CD4-positive, alpha-beta T cell treated with Interleukin-4 for 1 hour (primary cell): ENCODE measurements at regions not wholly inside any gene's neighbourhood (a gene's known extent, or its start where the extent isn't known, plus 50 kb on each side); places are given as distances from the start of the nearest gene placed in this dataset.

Source experiments
- DNase-seq, 2 donors: peaks; one replicate each; pipeline ENCODE4 v3.0.0-alpha.2; 2020 to 2022

DNA sequence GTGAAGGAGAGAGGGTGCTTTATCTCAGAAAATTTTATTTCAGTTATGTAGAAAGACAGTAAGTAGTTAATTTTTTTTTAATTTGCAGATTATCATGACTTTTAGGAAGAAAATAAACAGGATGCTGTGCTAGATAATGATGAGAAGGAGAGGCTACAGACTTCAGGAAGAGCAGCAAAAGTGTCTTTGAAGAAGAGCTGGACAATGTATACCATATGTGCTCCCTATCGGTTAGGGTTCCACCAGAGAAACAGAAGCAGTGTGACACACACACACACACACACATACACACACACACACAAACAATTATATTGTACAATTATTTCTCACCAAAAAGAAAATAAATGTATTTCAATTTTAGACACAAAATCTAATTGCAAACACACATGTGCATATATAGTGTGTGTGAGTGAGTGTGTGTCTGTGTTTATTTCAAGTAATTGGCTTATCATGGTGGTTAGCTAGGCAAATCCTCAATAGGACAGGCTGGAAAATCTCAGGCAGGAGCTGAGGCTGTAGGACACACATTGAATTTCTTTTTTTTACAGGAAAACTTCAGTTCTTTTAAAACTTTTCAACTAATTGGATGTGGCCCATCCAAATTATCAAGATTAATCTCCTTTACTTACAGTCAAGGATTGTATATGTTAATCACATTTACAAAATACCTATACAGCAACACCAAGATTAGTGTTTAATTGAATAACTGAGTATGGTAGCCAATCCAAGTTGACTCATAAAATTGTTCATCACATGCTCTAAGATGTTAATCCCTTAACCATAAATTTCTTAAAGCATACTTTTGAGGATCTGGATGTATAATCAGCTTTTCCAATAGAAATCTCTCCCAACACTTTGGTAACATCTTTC, 235.8 kb upstream of the DCN start:
- DNase-seq: no peak

DNA sequence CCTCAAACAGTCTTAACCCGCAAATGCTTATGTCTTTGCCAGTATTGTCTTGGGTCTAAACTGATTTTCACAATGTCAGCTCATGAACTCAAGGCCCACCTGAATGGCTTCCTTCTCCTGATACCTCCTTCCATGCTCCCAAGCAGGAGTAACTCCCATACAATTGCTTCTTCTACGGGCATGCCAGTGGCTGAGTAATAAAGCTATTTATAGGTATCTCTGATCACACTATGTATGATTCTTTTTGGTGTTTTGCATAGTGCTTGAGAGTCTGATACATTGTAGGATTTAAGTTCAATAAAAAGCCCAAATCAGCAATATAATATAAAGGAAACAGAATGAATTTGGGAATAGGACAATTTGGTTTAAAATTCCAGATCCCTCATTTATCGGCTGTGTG, 235.0 kb upstream of the DCN start:
- DNase-seq: no peak

- DNase-seq: no peak
These were observed 232.0 kb upstream of the DCN start for GRCh38 chr12:91414636-91415035.

GRCh38 chr12:91413581-91414546, 231.2 kb upstream of the DCN start:
- no peak for DNase-seq

DNA sequence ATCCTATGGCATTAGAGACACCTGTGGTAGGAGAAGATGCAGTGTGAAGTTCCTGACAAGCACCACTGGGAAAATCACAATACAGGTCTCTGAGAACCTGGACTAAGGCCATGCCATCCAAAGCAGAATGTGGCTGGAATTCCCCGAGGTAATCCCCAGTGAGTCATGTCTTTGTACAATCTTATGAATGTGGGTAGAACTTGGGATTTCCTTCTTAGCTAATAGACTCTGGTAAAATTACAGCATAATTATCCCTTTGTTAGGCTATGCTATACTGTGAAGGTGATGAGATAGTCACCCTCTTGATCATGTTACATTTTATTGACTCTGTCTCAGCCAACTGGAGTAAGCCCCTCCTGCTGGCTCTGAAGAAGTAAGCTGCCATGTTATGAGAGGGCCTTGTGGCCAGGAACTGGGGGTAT, 224.3 kb upstream of the DCN start:
- DNase-seq: no peak

- DNase-seq: no peak
These were observed 221.8 kb upstream of the DCN start for GRCh38 chr12:91404441-91404840.

DNA sequence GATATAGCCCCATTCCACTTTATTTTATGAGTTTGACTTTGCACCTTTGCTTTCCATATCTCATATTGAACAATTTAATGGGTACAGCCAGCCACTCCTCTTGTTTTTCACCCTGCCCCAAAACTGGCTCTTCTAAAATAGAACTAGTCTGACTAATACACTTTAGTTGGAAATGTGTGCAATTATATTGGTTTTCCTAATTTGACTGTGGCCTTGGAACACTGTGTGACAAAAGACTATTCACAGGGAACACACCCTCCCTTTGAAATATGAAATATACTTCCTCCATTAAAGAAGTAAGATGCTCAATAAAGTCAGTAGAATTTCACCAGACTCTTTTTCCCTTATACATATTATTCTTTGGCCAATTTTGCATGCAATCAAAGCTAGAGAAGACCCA, 218.6 kb upstream of the DCN start:
- DNase-seq: no peak

GRCh38 chr12:91400271-91400670, 217.7 kb upstream of the DCN start:
- DNase-seq: no peak

DNA sequence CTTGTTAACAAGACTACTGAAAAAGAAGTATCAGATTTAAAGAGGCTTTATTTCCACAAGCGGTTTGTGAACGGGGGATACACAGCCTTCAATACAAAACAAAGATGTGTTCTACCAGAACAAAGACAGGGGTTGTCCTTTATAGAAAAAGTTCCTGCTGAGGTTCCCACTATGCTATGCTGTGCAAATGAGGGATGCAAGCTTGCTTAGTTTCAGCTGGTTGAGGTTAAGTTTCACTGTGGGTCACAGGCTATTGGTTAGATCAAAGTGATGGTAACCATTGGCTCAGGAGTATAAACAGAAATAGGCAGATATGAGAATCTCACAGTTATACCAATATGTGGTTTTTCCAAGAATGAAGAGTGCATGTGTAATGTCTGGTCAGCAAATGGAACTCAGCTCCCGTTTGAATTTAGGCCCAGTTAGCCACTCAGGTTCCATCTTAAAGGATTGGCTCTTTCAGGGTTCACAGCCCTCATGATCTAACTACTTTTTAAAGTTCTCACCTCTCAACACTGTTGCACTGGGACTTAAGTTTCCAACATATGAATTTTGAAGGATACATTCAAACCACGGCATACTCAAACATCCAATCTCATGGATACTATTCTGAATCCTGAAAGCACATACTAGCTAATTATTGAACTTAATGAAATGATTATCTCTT, 215.4 kb upstream of the DCN start:
- no peak for DNase-seq

GRCh38 chr12:91396293-91396692, 213.7 kb upstream of the DCN start:
- no peak for DNase-seq

DNA sequence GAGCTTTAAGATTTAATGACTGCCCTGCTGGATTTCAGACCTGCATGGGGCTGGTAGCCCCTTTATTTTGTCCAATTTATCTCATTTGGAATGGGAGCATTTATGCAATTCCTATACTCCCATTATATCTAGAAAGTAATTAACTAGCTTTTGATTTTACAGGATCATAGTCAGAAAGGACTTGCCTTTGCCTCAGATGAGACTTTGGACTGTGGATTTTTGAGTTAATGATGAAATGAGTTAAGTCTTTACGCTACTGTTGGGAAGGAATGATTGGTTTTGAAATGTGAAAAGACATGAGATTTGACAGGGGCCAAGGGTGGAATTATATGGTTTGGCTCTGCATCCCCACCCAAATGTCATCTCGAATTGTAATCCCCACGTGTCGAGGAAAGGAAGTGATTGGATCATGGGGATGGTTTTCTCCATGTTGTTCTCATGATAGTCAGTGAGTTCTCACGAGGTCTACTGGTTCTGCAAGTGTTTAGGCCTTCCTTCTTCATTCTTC, 213.1 kb upstream of the DCN start:
- DNase-seq: no peak

DNA sequence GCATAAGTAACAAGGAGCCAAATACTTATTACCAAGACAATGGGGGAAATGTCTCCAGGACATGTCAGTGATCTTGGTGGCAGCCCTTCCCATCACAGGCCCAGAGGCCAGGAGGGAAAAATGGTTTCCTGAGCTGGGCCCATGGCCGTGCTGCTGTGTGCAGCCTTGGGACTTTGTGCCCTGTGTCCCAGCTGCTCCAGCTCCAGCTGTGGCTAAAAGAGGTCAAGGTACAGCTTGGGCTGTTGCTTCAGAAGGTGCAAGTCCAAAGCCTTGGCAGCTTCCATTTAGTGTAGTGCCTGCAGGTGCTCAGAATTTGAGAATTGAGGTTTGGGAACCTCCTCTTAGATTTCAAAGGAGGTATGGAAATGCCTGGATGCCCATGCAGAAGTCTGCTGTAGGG, 212.3 kb upstream of the DCN start:
- DNase-seq: no peak

DNA sequence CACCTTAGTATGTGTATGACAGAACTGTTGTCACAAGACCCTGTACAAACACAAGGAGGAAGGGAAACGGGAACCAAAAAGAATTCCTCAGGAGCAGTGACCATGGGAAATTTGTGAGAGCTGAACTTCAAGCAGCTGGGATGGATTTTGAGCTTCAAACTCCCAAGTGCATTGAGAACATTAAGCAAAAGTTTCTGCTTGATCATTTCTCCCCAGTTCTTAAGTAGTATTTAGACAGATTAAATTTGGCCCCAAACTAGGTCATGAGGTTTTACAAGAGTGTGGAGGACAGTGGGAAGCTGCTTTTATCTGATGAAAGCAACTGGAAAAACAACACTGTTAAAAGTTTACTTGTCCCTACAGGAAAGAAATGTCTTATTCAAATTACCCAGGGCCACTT, 206.0 kb upstream of the DCN start:
- DNase-seq: no peak

GRCh38 chr12:91387461-91388134, 205.0 kb upstream of the DCN start:
- no peak for DNase-seq

DNA sequence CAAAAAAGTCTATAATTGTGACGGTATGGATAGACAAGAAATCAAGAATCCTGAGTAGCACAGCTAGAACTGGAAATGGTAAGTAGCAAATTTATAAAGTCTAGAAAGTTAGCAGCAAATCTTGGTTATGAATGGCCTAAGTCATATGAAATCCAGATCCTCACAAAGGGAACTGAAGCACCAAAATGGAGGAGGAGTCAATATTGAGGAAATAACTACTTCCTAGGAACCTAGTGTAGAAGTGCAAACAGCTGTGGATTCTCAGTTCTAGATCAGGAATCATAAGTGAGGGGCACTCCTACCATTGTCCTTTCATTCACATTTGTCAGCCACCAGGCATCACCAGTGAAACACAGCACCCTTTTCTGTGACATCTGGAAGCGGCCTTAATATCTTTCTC, 202.2 kb upstream of the DCN start:
- DNase-seq: no peak

DNA sequence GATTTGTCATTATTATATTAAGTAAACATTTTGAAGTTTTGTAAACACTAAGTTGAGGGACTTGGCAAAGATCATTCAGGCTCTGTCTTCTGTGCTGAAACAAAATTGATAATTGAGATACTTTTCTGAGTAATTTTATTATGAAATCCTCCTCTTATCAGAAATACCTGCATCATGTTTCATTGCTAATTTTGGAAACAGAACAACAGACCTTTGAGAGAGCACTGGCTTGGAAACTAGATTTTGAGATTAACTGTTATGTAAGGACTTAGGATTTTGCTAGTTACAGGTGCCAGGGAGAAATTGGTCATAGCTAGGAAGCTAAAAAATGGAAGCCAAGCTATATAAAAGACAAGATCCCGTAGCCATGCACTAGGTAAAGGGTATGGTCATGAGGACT, 201.7 kb upstream of the DCN start:
- no peak for DNase-seq

- DNase-seq: no peak
These were observed 200.5 kb upstream of the DCN start for GRCh38 chr12:91383099-91383498.

- DNase-seq: peak; percentile 81 to 83
These were observed 199.5 kb upstream of the DCN start for GRCh38 chr12:91382081-91382543.

DNA sequence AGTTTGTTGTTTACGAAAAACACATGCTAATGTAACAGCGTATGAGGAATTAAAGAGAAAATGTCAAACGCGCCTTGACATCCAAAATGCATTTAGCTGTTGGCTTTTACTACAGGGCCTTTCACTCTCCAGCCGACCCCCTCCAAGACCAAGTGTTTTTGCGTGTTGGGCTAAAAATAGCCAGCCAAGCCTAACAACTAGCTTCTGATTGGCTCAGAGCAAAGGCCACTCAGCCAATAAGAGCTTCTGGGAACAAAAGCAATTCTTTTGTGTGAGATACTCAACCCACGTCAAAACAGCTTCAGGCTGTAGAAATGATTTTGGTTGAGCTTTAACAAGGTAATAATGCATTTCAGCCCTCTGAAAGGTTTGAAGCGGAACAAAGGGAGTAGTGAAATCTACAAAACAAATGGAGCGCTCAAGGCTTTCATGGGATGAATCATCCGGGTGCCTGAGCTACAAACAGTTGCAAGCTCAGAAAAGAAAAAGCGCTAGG, 198.7 kb upstream of the DCN start:
- peak; percentile 22 to 36 for DNase-seq

- DNase-seq: no peak
These were observed 198.0 kb upstream of the DCN start for GRCh38 chr12:91380631-91381030.

DNA sequence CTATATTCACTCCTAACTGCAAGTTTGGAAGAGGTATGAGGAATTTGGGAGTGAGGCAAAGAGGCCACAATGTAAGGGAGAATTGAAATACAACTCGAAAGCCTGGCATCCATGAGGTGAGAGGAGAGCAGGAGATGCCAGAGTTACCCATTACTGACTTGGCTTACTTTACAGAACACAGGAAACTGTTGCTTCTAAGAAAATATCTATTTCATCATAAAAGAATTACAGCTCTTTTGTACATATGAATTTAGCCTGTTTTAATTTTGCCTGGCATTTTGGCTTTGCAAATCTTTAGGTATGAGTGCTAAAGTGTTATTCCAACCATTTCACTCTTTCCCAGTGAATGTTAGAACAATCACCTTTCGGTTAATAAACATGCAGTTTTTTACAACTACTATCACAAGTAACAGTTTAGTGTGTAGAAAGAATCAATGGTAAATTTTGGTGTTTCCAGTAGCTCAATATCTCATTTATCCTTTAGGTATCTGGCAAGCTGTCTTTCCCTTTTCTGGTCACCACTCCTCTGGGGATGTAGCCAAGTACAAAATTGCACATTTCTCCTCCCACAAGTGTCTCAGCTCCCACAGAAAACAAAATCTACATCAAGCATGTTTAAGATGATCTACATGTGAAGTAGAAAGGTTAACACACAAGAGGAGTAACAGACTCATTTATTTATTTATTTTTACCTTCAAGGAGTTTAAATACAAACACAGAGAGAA, 196.6 kb upstream of the DCN start:
- DNase-seq: no peak
